Stimulated activated CD8-positive, alpha-beta memory T cell treated with anti-CD3 and anti-CD28 coated beads, Interleukin-15, amount 100 ng/mL, for 24 hours (primary cell): ENCODE measurements at regions not wholly inside any gene's neighbourhood (a gene's known extent, or its start where the extent isn't known, plus 50 kb on each side); places are given as distances from the start of the nearest gene placed in this dataset.

Experiments used
- DNase-seq: peaks from one replicate; pipeline ENCODE4 v3.0.0-alpha.2; 2020; ENCODE audit warnings: low read depth

- no peak for DNase-seq
Observed at GRCh38 chr15:26376243-26376642, 396.6 kb downstream of the GABRB3 start.

GRCh38 chr15:26374806-26375205 lies 398.1 kb downstream of the GABRB3 start:
- DNase-seq, result no peak

DNA sequence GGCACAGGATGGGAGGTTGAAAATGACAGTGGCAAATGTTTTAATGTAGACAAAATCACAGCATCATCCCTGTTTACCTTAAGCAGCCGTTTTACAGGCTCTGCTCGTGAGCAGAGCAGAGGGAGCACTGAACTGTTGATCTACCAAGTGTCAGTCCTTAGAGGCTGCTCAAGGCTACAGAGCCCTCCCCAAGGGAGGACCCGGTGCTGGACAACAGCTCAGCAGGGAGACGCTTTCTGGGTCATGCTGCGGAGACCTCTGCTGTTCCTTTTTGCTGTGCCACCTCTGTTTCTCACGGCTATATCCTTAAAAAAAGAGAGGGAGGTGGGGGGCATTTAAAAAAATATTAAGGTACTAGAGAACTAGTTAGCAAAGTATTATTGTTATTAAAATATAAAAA lies 400.2 kb downstream of the GABRB3 start:
- no peak for DNase-seq

- DNase-seq, result no peak
Observed at GRCh38 chr15:26365077-26365476, 407.8 kb downstream of the GABRB3 start.

GRCh38 chr15:26359855-26360254 lies 413.0 kb downstream of the GABRB3 start:
- no peak for DNase-seq

GRCh38 chr15:26358708-26359107 lies 414.2 kb downstream of the GABRB3 start:
- no peak for DNase-seq

GRCh38 chr15:26357653-26358052 lies 415.2 kb downstream of the GABRB3 start:
- DNase-seq, result no peak

- DNase-seq, result no peak
Observed at GRCh38 chr15:26355472-26356074, 417.3 kb downstream of the GABRB3 start.

GRCh38 chr15:26352909-26353308 lies 420.0 kb downstream of the GABRB3 start:
- no peak for DNase-seq

DNA sequence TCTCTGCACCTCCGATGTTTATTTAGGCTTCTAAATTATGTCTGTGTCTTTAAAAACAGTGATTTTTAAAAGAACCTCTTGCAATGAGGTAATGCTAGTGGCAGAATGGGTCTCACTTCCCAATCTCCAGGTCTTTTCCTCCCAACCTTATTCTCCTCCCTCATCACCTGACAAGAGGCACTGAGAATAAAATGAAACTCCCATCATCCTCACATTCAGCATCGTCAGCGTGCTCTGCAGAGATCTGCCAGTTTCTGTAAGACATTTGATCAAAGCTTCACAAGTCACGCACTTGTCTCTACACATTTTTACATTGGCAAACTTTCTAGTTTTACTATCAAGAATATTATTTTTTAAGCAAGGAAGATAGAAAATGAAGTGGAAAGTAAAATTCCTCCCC lies 420.5 kb downstream of the GABRB3 start:
- DNase-seq, result no peak

GRCh38 chr15:26325495-26325894 lies 447.4 kb downstream of the GABRB3 start:
- DNase-seq, result no peak

DNA sequence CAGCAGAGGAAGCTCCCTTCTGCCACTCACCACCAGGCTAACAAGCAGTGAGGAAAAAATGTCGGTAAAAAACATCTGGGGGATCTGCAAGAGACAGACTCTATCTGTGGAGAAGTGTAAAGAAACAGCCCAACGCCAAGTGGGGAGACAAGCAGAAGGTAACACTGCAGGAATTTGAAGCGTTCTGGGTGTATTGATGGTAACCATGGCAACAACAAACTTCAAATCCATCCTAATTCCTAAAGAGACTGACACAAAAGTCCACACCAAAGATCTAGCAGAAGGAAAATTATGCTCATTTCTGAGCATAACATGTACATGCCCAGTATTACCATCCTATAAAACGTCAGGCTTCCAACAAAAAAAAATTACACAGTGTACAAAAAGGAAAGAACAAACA lies 449.3 kb downstream of the GABRB3 start:
- no peak for DNase-seq

GRCh38 chr15:26318689-26319088 lies 454.2 kb downstream of the GABRB3 start:
- DNase-seq, result no peak

GRCh38 chr15:26314577-26314976 lies 451.4 kb upstream of the ATP10A start:
- no peak for DNase-seq

DNA sequence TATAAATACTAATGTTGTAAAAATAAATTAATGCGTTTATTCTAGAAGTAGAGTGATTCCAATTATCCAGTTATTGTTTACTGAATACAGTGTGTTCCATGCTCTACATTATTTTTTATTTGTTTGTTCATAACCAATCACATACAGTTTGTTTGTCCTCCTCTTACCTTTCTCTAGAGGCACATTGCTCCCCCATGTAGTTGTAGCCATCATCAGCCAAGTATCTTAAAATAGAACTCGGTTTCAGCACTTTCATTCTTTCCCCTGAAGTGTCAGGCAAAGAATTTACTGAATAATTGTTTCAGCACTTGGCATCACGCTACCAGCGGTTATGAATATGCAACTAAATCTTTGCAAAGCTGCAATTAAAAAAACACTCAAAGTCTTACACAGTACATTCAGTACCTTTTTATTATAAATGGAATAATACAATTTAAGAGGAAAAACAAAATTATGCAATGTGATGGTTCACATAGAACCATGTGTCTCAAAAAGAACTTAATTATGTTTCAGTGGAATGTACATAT lies 448.6 kb upstream of the ATP10A start:
- DNase-seq, result no peak

- no peak for DNase-seq
Observed at GRCh38 chr15:26298659-26299170, 435.6 kb upstream of the ATP10A start.

DNA sequence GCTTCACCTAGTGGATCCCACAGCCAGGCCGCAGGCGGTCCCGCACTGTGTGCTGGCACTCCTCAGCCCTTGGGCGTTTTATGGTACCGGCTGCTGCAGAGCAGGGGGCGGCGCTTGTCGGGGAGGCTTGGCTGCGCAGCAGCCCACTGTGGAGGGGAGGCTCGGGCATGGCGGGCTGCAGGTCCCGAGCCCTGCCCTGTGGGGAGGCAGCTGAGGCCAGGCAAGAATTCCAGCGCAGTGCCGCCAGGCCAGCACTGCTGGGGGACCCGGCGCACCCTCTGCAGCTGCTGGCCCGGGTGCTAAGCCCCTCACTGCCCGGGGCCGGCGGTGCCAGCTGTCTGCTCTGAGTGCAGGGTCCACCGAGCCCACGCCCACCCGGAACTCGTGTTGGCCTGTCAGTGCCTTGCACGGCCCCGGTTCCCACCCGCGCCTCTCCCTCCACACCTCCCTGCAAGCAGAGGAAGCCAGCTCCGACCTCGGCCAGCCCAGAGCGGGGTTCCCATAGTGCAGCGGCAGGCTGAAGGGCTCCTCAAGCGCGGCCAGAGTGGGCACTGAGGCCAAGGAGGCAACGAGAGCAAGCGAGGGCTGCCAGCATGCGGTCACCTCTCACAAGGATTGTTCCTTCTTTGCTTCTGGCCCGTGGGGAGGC lies 435.0 kb upstream of the ATP10A start:
- DNase-seq, result no peak

DNA sequence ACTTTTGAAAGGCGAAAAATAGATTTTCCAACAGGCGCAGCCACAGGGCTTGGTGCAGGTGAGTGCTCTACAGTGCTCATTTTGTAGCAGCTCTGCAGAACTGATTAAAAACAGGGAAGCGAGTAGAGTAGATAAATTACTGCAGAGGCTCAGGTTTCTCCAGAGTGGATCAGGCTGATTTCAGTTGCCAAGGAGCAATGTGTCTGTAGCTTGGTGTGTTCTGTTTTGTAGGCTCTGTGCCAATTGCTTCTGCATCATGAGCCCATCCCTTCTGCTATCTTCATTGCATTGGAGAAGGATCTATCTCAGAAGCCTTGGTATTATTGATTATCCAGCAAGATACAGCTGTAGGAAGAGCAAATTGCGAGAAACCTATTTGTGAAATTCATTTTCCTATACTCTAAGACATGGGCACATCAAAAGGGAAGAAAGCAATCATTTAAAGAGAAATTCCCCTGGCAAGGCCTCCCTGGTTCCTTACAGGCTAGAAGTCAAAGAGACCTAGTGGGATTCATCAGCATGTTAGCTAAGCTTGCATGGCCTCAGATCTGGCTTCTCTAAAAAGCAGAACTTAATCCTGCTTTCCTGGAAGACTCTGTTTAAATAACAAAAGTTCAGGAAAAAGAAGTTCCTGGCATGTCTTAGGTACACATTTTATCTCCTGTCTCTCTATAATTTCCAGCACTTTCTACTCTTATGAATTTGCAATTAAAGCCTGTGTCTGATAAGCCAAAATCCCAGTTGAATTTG lies 432.4 kb upstream of the ATP10A start:
- no peak for DNase-seq

DNA sequence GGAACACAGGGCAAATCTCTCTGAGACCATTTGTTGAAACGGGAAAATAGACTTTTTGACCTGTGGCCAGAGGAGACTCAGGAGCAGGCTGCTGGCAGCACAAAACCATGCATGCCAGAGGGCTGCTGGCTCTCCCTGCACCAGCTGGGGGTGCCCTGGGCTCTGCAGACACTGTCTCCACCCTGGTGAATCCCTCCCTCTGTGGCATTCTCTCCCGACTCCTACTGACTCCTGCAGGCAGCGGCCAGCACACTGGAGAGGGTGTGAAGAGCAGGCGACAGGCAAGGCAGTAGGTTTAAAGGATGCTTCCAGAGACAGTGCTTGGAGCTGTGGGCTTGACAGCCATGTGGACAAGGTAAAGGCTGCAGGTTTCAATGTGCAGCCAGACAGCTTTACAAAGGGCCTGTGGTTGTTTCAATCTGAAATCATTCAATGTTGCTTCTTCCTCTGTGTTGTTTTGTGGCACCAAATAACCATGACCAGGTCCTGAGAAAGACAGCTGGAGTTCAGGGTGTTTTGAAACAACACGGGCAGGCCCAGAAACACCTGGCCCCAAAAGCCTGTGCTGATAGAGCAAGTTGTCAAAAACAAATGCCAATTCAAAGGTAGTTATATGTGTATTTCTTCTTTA lies 431.0 kb upstream of the ATP10A start:
- no peak for DNase-seq

DNA sequence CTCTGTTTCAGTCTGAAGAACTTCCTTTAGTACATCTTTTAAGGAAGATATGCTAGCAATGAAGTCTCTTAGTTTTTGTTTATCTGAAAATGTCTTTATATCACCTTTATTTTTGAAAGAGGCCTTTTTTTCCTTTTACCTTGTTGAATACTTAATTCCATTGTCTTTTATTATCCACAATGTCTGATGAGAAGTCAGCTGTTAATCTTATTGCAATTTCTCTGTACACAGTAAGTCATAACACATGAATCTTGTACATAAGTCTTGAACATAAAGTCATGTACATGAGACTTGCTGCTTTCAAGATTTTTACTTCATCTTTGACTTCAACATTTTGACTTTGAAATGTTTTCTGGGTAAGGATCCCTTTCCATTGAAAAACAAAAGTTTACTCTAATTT lies 424.3 kb upstream of the ATP10A start:
- DNase-seq, result no peak

GRCh38 chr15:26280281-26280680 lies 417.2 kb upstream of the ATP10A start:
- DNase-seq, result no peak

GRCh38 chr15:26261966-26262365 lies 398.8 kb upstream of the ATP10A start:
- DNase-seq, result no peak

DNA sequence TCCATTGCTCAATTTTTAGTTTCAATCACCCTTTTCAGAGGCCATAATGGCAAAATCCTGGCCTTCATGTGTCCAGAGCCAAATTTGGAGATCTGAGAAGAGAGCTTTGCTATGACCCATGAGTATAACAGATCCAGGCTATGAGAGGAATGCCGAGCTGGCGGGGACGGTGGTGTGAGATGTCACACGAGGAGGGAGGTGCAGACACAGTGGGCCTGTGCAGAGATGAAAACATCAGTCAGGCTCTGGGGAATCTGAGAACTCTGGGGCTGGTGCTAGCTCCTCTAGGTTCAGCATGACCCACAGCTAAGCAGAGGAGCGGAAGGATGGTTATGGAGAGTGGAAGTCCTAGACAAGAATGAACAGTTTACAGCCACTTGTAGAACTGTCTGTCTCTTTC lies 398.3 kb upstream of the ATP10A start:
- DNase-seq, result no peak
